HG03060 (cell line): ENCODE measurements at regions not wholly inside any gene's neighbourhood (a gene's known extent, or its start where the extent isn't known, plus 50 kb on each side); places are given as distances from the start of the nearest gene placed in this dataset.
"Not testable (repeated sequence)": the region's sequence is repeated elsewhere in the genome, so short reads cannot be mapped to it uniquely, and the experiment has no call there.

ENCODE experiments used
- ATAC-seq: cut with Tn5 transposase; IDR thresholded peaks from one replicate; pipeline ENCODE4 v1.9.1; 2021; ENCODE audit warnings: low read depth, moderate number of reproducible peaks; ENCODE audit not compliant: unreplicated experiment

DNA sequence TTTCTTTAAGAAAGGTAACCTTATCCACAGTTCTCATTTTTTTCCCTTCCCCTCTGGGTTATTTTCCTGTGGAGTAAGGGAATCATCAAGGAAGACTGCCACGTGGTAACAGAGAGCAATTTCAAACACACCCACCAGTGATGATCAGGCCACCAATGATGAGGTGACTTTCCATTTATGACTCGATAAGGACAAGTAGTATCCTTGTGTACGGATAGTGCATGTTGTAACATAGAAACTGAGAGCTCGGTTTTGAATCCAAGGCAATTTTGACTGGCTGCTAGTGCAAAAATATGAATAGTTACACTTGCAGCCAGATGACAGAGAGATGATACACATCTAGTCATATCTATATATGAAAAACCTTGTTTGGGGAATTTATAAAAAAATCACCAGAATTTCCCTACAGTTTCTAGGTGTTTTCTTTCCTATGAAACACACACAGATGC is 143.6 kb upstream of the TCF4 start:
- no peak for ATAC-seq

DNA sequence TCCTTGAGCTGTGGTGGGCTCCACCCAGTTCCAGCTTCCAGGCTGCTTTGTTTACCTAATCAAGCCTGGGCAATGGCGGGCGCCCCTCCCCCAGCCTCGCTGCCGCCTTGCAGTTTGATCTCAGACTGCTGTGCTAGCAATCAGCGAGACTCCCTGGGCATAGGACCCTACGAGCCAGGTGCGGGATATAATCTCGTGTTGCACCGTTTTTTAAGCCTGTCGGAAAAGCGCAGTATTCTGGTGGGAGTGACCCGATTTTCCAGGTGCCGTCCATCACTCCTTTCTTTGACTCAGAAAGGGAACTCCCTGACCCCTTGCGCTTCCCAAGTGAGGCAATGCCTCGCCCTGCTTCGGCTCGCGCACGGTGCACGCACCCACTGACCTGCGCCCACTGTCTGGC is 133.0 kb upstream of the TCF4 start:
- not testable (repeated sequence) for ATAC-seq

DNA sequence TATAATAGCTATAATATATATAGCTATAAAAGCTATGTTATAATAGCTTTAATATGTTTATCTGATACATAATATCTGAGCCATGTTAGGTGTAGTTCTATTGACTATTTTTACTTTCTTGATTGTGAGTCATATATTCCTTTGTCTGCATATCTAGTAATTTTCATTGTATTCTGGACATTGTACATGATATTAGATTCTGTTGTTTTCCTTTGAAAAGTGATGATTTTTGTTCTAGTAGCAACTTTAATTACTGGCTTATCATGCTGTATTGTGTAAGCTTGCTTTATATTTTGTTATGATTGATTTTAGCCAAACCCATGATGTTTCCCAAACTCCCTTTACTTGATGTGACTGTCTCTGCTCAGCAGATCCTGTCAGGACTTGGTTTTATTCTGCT is 125.7 kb upstream of the TCF4 start:
- ATAC-seq = no peak

DNA sequence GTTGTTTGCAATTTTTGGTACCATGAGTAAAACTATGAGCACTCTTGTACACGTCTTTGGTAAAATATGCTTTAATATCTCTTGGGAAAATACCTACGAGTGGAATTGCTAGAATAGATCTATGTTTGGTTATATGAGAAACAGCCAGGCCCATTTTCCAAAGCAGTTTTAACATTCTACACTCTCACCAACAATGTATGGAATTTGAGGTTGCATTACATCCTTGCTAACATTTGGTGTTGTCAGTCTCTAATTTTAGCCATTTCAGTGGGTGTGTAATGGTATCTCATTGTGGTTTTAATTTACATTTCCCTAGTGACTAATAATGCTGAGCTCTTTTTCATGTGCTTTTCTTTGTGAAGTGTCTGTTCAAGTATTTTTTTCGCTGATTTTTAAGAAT is 118.9 kb upstream of the TCF4 start:
- ATAC-seq = no peak

DNA sequence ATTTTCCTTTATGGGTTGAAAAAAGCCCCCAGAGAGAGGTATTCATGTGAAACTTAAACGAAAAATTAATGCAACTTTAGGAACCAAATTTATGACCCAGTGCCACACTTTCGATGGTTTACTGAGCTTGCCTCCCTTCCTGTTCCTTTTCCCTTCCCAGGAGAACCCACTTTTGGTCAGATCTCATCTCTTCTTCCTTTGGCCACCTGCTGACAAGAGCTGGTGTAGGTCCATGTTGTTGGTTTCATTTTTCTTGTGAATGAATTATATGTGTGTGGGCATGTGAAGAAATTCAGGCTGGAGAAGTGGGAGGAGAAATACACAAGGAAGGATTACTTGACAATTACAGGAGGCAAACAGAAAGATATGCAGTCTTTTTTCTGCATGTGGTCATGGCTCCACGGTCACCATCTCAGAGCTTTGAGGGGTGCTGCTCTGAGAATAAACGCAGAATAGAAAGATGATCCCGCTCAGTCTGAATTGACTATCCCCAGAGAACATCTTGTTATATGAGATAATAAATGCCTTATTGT is 111.3 kb upstream of the TCF4 start:
- no peak for ATAC-seq

DNA sequence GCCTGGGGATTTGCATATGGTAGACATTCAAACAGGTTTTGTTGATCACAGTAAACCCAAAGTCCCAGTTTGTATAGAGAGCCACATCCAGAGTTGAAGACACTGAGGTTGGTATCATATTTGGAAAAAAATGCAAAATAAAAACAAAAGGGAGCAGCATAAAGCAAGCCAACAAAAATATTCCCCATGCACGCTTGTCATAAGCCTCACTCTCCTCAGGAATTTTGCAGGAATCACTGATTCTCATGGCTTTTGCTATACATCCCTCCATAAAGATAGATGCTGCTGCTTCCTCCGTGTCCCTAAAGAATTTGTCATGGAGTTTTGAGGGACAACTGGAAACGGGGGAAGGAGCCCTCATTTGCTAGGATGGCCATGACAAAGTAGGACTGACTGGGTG is 108.8 kb upstream of the TCF4 start:
- ATAC-seq = no peak

DNA sequence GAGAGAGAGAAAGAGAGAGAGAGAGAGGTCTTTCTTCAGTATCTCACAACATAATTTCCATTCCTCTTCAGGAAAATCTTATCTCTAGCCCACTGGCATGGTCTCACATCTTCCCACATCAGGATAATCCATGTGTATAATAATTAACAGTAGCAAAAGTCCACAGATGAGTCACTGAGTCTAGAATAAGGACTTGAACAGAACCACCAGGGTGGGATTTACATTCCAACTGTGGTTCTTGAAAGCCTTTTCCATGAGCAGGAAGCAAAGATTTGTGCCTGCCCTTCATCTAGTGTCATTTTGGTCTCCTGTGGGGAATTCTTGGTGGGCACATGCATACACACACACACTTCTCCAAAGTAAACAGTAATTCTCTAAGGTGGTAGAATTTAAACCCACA is 107.1 kb upstream of the TCF4 start:
- no peak for ATAC-seq

DNA sequence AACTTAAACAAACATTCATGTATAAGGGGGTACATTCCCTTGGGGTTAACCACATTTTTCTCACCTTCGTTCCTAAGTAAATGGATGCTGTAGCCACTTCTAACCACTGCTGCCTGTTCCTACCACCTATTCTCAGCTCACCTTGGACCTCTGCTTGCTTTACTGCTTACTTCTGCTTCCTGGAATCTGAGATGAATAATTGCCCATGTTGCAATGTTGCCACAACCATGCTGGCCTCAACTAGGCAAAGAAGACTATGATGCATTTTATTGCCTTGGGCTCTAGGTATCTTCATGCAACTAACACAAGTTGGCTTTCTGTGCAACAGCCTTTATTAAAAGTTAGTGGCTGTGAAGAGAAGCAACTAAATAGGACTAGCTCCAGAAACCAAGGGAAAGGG is 106.3 kb upstream of the TCF4 start:
- no peak for ATAC-seq

DNA sequence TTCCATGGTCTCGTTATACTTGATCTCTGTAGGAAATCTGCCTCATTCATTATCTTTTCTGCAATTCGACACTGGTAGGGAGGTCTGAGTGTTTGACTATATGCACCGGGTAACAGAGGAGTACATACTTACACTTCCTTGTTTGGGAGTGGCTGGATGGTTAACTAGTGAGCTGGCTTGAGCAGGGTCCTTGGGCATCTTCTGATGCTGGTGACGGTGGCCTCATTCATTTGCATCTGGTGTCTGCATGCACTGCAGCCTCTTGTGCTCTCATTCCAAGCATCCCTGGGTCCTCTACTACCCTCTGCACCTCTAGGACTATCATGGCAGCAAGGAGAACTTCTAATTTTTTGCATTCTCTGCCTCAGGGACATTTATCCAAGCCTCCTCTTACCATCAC is 100.0 kb upstream of the TCF4 start:
- ATAC-seq = no peak

DNA sequence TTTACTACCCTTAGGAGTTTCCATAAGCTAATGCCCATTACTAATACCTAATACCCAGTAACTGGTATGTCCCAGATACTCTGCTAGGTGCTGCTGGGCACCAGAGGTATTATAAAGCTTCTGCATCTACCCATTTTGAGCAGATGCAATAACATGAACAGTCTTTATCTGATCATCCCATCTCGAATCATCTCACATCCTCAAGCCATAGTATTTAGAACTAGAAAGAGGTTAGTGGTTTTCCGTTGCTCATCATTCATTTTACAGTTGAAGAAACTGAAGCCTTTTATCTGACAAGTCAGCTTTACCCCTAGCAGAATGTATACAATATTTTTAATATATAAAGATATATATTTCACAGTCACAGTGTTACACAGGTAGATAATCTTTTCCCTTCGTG is 99.1 kb upstream of the TCF4 start:
- ATAC-seq = no peak

DNA sequence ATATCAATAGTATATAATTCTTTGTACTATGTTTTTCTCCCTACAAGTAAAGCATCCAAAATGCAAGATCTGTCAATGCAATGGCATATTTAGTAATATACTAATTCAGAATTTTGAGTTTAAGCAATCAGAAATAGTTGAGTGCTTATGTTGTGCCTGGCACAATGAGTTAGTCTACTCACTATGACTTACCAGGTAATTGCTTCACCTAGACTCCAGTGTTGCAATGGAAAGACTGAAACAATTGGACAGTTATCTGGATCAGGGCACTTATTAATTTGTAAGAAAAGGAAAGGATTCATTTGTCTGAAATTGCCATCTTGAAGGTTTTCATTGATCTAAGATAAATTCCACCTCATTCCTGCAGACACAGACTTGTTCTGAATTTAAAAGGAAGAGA is 97.6 kb upstream of the TCF4 start:
- ATAC-seq = no peak

DNA sequence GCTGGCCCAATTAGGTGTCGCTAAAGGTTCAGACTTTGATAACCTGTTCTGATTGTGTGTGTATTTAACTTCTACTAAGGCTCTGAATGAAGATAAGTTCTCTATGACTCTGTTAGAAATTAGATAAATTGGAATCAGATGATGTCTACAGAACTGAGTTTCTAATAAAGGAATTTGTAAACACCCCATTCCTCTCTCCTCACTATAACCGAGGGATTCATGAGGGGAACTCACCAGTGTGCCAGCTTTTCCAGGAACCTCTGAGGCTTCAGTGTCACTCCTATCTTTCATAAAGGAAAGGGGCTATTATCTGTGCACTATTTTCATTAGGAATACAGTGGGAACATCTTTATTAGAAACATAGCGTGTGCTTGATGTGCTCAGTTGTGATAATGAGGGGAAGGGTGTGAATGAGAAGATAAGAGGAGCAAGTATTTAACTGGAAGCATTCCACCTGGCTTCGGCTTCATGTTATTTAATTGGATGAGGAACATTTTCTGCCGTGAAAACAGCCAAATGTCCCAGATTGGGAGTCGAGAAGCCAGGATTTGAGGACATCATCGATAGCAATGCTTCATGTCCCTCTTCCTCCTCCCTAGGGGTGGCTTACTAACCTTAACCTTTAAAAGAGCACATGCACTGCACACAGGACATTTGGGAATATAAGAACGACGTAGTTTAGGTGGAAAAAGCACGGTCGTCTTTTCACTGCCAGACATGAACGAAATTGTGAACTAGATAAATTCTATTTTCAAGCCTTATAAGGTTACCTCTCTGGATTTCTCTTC is 84.8 kb upstream of the TCF4 start:
- ATAC-seq = no peak

DNA sequence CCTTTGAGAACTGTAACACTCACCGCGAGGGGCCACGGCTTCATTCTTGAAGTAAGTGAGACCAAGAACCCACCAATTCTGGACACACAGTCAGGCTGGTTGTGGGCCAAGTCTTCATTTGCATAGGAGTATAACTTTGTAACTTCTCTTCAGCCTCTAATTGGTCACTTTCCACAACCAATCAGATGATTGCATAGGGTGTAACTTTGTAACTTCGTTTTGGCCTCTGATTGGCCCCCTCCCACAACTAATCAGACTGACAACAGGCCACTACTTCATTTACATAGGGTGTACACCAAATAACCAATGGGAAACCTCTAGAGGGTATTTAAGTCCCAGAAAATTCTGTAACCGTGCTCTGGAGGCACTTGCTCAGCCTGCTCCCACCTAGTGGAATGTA is 77.5 kb upstream of the TCF4 start:
- ATAC-seq = no peak

DNA sequence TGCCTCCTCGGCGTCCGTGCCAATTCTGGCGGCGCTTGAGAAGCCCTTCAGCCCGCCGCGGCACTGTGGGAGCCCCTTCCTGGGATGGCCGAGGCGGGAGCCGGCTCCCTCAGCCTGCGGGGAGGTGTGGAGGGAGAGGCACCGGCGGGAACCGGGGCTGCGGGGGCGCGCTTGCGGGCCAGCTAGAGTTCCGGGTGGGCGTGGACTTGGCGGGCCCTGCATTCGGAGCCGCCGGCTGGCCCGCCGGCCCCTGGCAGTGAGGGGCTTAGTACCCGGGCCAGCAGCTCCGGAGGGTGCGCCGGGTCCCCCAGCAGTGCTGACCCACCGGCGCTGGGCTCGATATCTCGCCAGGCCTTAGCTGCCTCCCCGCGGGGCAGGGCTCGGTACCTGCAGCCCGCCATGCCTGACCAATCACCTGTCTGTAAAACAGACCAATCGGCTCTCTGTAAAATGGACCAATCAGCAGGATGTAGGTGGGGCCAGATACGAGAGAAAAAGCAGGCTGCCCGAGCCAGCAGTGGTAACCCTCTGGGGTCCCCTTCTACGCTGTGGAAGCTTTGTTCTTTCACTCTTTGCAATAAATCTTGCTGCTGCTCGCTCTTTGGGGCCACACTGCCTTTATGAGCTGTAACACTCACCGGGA is 76.9 kb upstream of the TCF4 start:
- not testable (repeated sequence) for ATAC-seq

DNA sequence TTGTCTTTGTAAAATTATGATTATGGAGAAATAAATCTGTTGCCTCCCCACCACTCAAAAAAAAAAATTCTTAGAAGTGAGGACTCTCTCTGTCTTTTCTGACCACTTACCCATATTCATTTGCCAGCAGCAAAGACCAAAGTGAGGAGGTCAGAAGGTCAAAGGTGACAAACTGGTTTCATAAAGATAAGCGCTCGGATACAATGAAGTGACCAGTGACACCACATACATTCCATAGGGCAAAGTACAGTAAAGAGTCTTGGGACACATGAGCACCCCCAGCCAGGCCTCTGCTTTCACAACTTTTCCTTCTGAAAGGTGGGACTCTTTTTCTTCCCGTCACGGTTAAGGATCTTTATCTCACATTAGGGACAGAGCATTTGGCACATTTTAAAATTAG is 75.9 kb upstream of the TCF4 start:
- ATAC-seq = no peak

DNA sequence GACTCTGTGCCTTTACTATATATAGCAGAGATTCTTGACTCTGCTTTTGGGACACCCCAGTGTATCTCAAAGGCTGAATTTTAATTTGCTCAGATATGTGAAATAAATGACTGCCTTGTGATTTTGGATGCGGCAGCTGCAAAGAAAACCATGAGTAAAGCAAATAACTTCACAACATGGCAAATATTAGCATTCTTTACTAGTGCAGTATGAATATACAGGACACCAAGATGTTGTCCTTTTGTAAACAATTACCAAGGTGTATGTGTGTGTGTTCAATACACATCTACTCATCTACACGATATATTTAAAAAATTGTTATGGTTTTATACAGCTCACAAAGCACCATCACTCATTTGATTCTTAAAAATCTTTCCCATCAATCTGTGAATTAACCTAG is 70.6 kb upstream of the TCF4 start:
- no peak for ATAC-seq

DNA sequence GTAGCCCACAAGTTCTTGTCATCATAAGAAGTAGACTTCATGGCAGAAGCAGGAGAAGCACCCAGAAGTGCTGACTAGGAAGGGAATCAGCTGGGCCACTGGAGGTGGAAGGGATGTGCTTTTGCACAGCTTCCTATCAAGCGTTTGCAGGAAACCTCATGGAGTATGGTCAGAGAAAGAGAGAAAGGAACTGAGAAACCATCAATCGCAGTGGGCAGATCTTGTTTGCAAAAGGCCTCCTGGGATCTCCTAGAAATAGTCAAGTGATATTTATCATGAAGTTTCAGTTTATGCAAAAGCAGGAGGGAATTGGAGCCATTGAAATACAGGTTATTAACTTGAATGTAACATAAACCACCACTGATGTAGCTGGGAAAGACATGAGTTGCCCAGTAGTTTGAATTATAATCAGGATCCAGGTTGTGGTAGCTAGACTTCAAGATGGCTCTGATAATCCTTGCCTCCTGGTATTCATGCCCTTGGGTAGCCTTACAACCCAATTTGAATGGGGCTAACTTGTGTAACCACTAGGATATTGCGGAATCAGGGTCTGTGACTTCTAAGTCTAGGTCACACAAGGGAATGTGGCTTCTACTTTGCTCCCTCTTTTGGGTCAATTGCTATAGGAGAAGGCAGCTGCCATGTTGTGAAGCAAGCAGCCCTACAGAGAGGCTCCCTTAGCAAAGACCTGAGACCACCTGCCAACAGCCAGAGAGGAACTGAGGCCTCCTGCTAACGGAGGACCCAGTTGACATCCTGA is 69.8 kb upstream of the TCF4 start:
- no peak for ATAC-seq

DNA sequence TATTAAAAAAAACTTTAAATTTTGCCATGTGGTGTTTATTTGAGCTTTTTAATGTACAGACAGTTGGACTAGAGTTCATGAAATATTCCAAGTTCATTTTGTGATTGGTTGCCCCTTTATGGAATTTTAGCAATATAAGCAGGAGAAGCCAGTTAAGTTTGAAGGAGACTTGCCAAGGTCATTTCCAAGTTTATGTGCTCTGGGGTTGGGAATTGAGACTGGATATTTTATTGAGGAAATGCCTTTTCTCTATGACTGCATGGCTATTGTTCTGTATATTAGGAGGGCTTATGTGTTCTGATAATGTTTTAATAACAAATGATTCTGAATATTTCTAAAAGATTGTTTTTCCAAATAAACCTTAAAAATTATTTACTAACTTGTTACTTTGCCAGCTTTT is 67.0 kb upstream of the TCF4 start:
- ATAC-seq = no peak

DNA sequence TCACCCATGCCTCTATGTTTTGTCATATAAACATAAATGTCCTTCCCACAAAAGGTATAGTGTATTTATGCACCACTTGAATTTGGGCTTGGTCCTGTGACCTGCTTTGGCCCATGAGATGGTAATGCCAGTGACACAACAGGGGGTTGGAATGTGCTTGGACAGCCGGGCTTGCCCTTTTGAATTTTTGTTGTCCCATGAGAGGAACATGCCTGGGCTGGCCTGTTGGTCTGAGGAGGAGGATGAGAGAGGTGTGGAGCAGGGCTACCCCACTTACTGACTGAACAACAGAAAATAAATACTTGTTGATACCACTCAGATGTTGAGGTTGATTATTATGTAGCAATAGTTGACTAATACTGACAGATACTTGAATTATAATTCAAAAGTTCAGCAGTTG is 63.2 kb upstream of the TCF4 start:
- no peak for ATAC-seq

DNA sequence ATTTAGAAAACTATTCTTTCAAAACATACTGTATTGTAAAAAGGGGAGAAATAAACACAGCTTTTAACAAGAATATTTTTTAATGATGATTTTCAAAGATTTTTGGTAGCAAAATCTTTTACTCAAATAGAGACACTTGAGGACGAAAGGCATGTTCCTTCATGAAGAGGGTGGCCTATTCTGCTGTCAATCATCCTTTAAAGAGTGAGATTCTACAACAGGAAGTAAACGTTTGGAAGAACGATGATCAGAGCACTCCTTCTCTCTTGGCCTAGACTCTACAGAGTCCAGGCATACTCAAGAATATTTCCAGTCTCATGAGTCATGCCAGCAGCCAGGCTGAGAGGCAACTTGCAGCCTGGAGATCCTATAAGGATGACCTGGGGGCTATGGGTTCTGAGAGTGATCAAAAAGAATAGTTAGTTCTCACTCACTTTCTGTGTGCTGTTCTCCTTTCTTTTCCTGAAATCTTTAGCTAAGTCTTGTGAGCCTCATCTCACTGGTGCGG is 62.4 kb upstream of the TCF4 start:
- no peak for ATAC-seq

DNA sequence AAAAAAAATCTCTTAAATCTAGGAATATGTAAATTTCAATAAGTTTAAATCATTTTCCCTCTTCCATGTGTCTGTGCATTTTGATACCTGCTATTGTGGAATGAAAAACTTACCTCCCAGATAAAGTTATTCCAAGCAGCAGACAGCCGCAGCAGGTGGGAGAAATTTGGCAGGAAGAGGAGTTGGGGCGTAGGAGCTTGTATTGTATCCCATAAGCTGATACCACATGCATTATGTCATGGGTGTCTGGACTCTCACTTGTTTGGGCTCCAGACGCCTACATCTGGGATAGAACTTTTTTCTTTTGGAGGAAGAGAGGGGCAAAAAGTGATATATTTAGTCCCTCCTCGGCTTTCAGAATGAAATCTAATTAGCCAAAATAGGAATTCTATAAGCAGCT is 59.3 kb upstream of the TCF4 start:
- ATAC-seq = no peak
